Large intestine (tissue), 3 donors: ENCODE measurements at regions not wholly inside any gene's neighbourhood (a gene's known extent, or its start where the extent isn't known, plus 50 kb on each side); places are given as distances from the start of the nearest gene placed in this dataset.

Source experiments
- DNase-seq, 2 donors: peaks; one replicate each; pipeline versions ENCODE4 v3.0.0 to v3.0.0-alpha.2; 2013
- H3K27ac ChIP-seq: one replicate; pipeline ENCODE4 v1.5.1; 2013; ENCODE audit warnings: low read length
- H3K27me3 ChIP-seq: 2 replicates; pipeline ENCODE4 v1.6.1; 2013; ENCODE audit warnings: low read length; ENCODE audit not compliant: control insufficient read depth, insufficient read depth
- H3K36me3 ChIP-seq: 2 replicates; pipeline ENCODE4 v1.6.1; 2013; ENCODE audit warnings: low read length; ENCODE audit not compliant: control insufficient read depth, insufficient read depth
- H3K4me1 ChIP-seq: one replicate; pipeline ENCODE4 v1.6.1; 2013; ENCODE audit warnings: low read length; ENCODE audit not compliant: control insufficient read depth, insufficient read depth
- H3K4me3 ChIP-seq: one replicate; pipeline ENCODE4 v1.5.1; 2013; ENCODE audit warnings: low read length
- H3K9me3 ChIP-seq: one replicate; pipeline ENCODE4 v1.6.1; 2013; ENCODE audit warnings: mild to moderate bottlenecking, low read depth, low read length, moderate library complexity; ENCODE audit not compliant: control insufficient read depth
- WGBS: methylation state at CpG from one replicate; pipeline ENCODE4 v1.1.5; 2013; ENCODE audit warnings: low lambda C conversion rate; ENCODE audit not compliant: insufficient coverage; 5-methylcytosine and 5-hydroxymethylcytosine counted together

DNA sequence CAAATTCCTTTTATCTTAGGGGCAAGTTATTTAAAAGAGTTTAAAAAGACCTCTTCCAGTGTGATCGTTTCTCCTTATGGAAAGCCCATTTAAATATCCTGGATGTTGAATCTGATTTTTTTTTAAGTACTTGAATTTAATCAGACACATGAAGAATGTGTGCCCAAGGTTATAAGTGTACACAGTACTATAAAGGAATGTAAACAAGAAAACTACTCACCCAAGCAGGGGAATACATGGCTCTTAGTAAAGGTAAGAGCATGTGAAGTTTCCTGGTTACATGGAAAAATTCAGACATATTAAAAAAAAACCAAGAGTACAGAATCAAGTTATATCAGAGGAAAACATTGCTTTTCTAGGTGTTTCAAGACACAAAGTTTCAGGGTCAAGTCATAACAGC is 546.9 kb downstream of the MATN1 start:
- 57% methylated on average over 1 of the region's 1 CpG for WGBS
- Histone ChIP-seq H3K4me3 (no peak overlapping the region), H3K27me3 (no peaks in the 10 kb centered on the region), H3K9me3 (no peaks in the 10 kb centered on the region), H3K4me1 (no peaks in the 10 kb centered on the region), H3K36me3 (no peaks in the 10 kb centered on the region), H3K27ac (no peak overlapping the region)
- DNase-seq, result no peak

DNA sequence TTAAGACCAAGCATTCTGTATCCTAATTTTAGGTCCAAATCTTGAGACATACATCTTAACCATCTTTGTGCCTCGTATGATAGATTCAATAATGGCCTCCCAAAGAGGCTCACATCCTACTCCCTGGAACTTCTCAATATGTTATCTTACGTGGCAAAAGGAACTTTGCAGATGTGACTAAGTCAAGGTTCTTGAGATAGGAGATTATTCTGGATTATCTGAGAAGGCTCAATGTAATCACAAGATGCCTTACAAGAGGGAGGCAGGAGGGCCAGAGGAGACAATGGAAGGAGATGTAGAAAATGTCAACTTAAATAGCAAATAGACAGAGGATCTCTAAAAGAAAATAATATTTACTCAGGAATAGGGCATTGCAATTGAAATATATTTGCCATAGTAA is 548.9 kb downstream of the MATN1 start:
- WGBS, result no CpG with 5 or more reads among the region's 2 CpGs
- DNase-seq, result no peak
- H3K4me1 ChIP-seq, result no peaks in the 10 kb centered on the region
- H3K4me3 ChIP-seq, result no peak overlapping the region
- H3K36me3 ChIP-seq, result no peaks in the 10 kb centered on the region
- no peaks in the 10 kb centered on the region for H3K27me3 ChIP-seq
- H3K9me3 ChIP-seq, result no peaks in the 10 kb centered on the region
- H3K27ac ChIP-seq, result no peak overlapping the region

DNA sequence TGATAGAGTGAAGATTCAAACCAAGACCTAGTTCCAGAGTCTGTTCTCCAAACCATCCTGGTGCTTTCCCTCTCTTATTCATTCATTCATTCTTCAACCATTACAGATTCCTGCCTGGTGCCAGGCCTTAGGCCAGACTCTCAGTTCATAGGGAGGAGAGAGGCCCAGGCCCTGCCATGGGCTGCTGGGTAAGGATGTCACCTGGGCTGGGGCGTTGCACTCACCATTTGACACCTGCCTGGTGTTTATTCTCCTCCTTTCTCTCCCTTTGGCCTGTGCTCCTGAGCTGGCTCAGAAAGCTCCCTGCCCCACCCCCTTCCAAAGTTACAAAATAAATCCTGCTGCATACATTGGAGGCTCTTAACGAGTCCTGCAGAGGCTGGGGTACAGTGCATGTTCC is 549.8 kb downstream of the MATN1 start:
- Histone ChIP-seq H3K4me3 (no peak overlapping the region), H3K4me1 (no peaks in the 10 kb centered on the region), H3K36me3 (no peaks in the 10 kb centered on the region), H3K9me3 (no peaks in the 10 kb centered on the region), H3K27ac (no peak overlapping the region), H3K27me3 (no peaks in the 10 kb centered on the region)
- DNase-seq, result no peak
- no CpG with 5 or more reads among the region's 2 CpGs for WGBS

DNA sequence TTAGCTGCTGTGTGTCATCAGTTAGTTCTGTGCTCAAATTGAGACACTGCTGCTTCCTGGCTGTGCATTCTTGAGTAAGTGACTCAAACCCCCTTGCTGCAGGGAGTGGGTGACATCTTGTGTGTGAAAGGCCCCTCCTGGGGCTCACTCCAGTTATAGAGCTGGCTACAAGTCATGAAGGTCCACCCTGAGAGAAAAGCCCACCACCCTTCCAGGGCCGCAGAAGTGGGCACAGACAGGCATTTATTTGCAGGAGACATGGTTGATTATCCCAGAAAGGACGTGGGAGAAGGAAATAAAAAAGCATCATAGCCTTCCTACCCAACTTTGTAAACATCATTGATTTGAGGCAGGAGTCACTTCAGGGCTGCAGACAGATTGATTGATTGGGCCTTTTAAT is 550.6 kb downstream of the MATN1 start:
- no peak for DNase-seq
- 80% methylated on average over 1 of the region's 2 CpGs for WGBS

DNA sequence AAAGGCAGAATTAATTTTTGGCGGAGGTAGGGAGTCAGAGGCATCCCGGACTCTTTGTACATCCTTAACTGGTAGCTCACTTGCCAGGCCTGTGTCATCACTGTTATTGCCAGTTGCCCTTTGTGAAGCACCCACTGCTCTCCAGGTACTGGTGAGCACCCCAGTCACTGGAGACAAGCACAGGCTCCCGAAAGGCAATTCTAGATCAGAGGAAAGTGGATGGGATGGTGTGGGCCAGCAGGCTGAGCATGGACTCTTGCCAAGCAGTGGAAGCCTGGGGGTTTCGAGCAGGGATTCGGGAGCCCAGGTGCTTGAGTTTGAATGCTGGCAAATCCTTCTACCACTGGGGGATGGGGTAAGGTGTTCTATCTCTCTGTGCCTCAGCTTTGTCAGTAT is 551.1 kb downstream of the MATN1 start:
- Histone ChIP-seq H3K9me3 (no peaks in the 10 kb centered on the region), H3K27me3 (no peaks in the 10 kb centered on the region), H3K36me3 (no peaks in the 10 kb centered on the region), H3K27ac (no peak overlapping the region), H3K4me1 (no peaks in the 10 kb centered on the region), H3K4me3 (no peak overlapping the region)
- DNase-seq, result no peak
- WGBS, result no CpG with 5 or more reads among the region's 5 CpGs

More for the DNA sequence above, 550.6 kb downstream of the MATN1 start:
- Histone ChIP-seq H3K36me3 (no peaks in the 10 kb centered on the region), H3K27me3 (no peaks in the 10 kb centered on the region), H3K27ac (no peak overlapping the region), H3K4me3 (no peak overlapping the region), H3K4me1 (no peaks in the 10 kb centered on the region), H3K9me3 (no peaks in the 10 kb centered on the region)

DNA sequence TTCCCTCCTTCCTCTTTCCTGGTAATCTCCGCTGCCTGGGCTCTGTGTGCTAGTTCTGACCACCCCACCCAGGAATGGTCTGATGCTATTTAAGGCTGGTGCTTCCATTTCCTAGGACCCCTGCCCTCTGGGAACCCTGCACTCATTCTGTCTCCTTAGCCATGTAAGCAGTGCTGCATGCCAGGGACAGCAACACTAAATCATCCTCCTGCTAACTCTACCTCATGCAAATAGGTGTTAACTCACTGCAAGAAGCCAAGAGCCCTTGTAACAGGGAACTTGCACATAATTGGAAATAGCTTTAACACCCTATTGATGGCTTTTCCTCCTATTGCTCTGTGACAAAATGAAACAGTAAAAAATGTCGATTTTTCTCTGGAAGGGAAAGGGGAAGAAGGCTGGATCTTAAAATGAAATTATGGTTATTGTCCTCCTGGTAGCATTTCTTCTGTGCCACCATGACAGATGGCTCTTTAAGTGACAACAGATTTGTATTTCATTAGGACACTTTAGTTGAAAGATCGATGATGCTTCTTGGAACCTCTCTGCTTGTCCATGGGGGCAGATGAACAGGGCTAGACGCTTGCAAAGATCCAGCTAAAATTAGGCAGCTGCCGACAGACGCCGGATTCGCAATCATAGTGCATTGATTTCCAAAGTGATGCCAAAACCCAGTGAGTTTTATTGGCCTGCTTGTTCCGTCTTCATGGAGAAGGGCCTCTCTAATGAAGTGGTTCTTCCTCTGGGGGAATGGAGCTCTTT is 551.7 kb downstream of the MATN1 start:
- Histone ChIP-seq H3K27ac (no peak overlapping the region), H3K9me3 (no peaks in the 10 kb centered on the region), H3K27me3 (no peaks in the 10 kb centered on the region), H3K36me3 (no peaks in the 10 kb centered on the region), H3K4me1 (no peaks in the 10 kb centered on the region), H3K4me3 (no peak overlapping the region)
- DNase-seq, result no peak
- 80% methylated on average over 1 of the region's 9 CpGs for WGBS

DNA sequence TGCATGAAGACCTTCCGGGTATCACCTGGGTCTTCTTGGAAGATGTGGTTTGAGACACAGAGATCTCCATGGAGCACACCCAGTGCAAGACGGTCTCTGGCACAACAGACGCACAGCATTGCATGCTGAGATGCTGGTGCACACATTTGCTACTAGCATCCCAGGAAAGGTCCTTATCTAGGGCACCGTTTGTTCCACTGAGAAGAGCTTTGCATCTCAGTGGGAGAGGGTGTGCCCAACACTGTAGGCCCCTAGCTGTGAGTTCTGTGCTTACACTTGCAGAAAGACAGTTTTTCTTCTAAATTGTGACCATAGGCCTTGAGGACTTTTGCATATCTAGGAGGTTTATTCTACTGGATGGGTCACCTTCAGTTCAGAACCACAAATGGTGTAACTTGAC is 554.1 kb downstream of the MATN1 start:
- H3K27me3 ChIP-seq, result peaks cover 3% of the 10 kb centered on the region
- no peaks in the 10 kb centered on the region for H3K9me3 ChIP-seq
- H3K36me3 ChIP-seq, result no peaks in the 10 kb centered on the region
- no peak for DNase-seq
- no peak overlapping the region for H3K27ac ChIP-seq
- H3K4me3 ChIP-seq, result no peak overlapping the region
- WGBS, result no CpG with 5 or more reads among the region's 4 CpGs
- H3K4me1 ChIP-seq, result no peaks in the 10 kb centered on the region

DNA sequence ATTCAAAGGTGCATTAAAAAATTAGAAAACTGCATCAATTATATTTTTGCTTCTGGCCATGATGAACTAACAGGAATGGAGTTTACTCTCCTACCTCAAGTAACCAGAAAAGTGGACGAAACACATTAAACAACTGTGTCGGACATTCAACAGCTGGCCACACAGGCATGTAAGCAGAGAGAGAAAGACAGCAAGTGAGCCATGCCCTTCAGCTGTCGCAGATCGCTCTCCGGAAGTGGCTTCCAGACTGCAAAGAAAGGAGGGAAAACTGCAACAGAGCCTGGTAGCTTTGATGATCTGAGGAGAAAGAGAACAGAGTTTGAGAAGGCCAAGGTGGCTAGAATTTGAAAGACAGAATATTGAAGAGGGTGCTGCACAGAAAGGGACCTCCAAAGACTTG is 557.2 kb downstream of the MATN1 start:
- no peak overlapping the region for H3K4me3 ChIP-seq
- no peaks in the 10 kb centered on the region for H3K9me3 ChIP-seq
- H3K36me3 ChIP-seq, result no peaks in the 10 kb centered on the region
- no peak overlapping the region for H3K27ac ChIP-seq
- no peak for DNase-seq
- peaks cover 3% of the 10 kb centered on the region for H3K27me3 ChIP-seq
- no peaks in the 10 kb centered on the region for H3K4me1 ChIP-seq
- WGBS, result no CpG with 5 or more reads among the region's 5 CpGs

DNA sequence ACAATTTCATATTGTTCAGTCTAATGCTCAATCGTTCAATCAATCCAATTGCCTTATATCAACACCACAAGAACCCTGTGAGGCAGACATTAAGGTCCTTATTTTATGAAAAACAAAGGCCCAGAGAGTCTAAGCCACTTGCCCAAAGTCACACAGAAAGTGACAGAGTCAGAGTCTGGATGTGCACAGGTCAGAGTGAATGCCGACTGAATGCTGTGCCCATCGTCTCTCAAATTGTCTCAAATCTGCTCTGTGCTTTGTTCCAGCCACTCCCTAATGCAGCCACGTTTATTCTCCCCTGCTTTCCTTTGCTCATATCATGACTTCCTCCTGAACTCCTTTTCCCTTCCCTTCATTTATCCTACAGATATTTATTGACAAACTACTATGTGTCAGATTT is 558.3 kb downstream of the MATN1 start:
- H3K27ac ChIP-seq, result no peak overlapping the region
- peaks cover 3% of the 10 kb centered on the region for H3K27me3 ChIP-seq
- no peaks in the 10 kb centered on the region for H3K4me1 ChIP-seq
- DNase-seq, result no peak
- WGBS, result 20% methylated on average over 1 of the region's 4 CpGs
- H3K9me3 ChIP-seq, result no peaks in the 10 kb centered on the region
- H3K4me3 ChIP-seq, result no peak overlapping the region
- no peaks in the 10 kb centered on the region for H3K36me3 ChIP-seq

DNA sequence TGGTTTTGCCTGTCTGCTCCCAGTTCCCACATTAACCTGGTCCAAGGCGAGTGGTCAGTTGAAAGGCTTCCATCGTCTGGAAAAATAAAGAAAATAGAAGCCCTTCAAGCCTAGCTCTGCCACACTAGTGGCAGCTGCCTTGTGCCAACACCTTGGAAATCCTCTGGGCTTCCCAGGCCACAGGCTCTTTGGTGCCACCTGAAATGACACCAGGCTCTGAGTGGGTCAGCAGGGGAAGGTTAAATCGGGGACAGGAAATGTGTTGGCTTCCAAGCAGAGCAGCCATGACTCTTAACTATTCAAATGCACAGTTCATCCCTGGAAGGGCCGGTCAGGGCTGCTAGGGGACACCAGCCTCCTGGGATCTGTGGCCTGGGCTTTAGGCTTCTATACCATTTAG is 558.7 kb downstream of the MATN1 start:
- no CpG with 5 or more reads among the region's 4 CpGs for WGBS
- H3K36me3 ChIP-seq, result no peaks in the 10 kb centered on the region
- H3K4me3 ChIP-seq, result no peak overlapping the region
- H3K27ac ChIP-seq, result no peak overlapping the region
- DNase-seq, result no peak
- peaks cover 3% of the 10 kb centered on the region for H3K27me3 ChIP-seq
- no peaks in the 10 kb centered on the region for H3K9me3 ChIP-seq
- no peaks in the 10 kb centered on the region for H3K4me1 ChIP-seq

DNA sequence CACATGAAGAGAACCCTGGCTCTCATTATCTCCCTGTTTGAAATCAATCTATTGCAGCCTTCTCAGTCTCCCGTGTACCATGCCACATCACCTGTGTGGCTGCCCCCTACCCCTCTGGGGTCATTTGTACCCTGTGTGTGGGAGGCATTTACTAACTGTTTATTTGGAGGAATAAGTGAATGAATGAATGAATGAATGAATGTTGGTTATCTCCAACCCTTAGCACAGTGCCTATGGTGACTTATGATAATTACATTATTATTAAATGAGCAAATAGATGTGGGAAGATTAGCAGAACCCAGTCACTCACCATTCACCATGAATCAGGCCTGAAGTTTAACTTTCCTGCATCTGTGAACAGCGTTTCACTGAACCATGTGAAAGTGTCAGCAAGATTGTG is 560.8 kb downstream of the MATN1 start:
- Histone ChIP-seq H3K4me1 (no peaks in the 10 kb centered on the region), H3K4me3 (no peak overlapping the region), H3K36me3 (no peaks in the 10 kb centered on the region), H3K9me3 (no peaks in the 10 kb centered on the region), H3K27me3 (peaks cover 3% of the 10 kb centered on the region), H3K27ac (no peak overlapping the region)
- no CpG with 5 or more reads among the region's 2 CpGs for WGBS
- no peak for DNase-seq
